GM12801 (cell line): ENCODE measurements at regions not wholly inside any gene's neighbourhood (a gene's known extent, or its start where the extent isn't known, plus 50 kb on each side); places are given as distances from the start of the nearest gene placed in this dataset.
A peak's percentile ranks its signal among the peaks of the same experiment; 100 is the strongest.

Source experiments
- TF ChIP-seq, protein P1 (sequence below): IDR thresholded peaks from one replicate; pipeline ENCODE4 v1.5.1; 2011; ENCODE audit warnings: control low read depth; ENCODE audit not compliant: insufficient read length; ENCODE audit errors: extremely low read depth

DNA sequence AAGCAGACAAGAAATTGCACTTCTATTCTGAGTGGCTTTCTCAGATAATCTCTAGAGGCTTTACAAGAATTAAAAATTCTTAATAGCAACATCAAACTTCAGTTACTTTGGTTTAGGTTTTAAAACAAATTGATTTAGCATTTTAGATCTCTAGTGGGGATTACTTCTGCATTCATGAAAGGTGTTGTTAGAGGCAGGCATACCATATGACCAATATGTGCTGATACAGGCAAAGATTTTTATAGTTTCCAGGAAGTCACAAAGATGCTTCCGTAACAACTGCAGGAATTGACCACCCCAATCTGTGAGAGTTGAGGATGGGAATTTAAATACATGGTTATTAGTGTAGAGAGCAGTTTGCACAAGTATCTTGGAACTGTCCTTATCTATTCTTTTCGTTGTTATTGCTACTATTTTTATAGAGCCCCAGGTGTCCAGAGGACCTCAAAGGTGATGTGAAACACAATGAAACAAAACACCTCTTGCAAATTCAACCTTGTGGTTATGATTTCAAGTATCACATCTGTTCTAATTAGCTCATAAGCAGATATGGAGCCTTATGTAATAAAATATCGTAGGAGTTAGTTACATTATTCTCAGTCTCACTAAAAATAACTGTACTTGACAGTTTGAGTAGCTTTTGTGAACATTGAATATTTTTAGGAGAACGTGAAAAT is 512.7 kb upstream of the ADGRL4 start:
- TF ChIP-seq, protein P1, sequence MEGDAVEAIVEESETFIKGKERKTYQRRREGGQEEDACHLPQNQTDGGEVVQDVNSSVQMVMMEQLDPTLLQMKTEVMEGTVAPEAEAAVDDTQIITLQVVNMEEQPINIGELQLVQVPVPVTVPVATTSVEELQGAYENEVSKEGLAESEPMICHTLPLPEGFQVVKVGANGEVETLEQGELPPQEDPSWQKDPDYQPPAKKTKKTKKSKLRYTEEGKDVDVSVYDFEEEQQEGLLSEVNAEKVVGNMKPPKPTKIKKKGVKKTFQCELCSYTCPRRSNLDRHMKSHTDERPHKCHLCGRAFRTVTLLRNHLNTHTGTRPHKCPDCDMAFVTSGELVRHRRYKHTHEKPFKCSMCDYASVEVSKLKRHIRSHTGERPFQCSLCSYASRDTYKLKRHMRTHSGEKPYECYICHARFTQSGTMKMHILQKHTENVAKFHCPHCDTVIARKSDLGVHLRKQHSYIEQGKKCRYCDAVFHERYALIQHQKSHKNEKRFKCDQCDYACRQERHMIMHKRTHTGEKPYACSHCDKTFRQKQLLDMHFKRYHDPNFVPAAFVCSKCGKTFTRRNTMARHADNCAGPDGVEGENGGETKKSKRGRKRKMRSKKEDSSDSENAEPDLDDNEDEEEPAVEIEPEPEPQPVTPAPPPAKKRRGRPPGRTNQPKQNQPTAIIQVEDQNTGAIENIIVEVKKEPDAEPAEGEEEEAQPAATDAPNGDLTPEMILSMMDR, result no peak

DNA sequence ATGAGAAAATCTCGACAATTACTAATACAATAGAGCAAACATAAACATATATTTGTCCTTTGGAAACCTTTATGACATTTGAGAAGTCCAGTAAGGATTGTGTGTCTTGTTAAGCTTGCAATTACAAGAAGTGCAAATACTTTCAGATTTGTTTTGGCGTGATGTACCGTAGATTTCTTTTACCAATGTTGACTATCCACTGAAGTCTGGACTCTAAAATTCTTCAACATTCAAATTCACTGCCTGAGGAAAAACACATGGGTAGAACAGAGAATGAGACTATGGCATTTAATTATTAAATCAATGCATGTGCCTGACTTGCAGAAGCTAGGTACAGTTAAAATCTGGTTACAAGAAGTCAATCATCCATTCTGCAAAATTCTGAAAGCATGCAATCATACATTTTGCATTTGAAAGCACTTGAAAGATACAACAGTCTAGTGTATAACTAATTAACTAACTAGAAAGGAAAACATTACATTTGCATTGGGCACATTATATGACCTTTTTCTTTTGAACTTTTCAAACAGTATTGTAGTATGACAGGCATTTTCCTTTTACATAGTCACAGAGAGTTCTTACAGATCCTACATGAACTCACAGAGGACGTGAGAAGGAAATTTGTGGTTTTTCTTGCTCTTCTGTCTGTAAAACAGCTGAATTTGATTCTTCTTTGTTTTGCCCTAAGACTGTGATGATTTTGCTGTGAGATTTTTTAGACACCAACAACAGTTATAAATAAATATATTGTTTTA is 511.1 kb upstream of the ADGRL4 start:
- TF ChIP-seq, protein P1, result no peak

DNA sequence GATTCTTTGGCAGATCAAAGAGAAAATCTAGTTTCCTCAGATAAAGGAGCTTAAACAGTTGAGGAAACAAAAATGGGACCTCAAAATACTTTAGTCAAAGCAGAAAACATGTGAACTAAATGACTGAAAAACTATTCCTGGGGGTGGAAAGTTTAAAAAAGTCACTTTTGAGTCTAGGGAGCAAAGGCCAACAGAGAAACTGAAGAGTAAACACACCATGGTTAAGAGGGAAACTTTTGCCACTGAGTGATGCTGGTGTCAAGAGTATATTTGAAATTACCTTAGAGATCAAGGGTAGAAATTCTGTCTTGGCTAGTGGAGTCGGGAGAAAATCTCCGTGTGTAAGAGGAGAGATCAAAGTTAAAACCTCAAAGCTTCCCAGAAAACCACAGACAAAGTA is 501.2 kb upstream of the ADGRL4 start:
- TF ChIP-seq, protein P1, result no peak

DNA sequence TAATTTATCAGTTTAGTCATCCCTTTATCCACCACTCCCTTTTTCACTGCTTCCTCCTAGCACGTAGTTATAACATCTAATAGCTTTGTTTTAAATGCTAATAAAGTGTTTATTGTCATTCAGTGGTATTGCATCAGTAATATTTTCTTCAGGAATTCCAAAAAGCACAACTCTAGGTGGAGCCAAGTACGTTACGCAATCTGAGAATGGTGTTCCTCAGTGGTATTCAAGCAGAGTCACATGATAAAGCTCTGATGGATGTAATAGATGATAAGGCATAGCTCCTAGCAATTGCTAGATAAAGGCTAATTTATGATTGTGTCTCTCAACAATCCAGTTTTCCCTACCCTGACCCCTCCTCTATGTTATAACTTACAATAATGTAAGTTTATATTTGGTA is 494.6 kb upstream of the ADGRL4 start:
- TF ChIP-seq, protein P1, result no peak

DNA sequence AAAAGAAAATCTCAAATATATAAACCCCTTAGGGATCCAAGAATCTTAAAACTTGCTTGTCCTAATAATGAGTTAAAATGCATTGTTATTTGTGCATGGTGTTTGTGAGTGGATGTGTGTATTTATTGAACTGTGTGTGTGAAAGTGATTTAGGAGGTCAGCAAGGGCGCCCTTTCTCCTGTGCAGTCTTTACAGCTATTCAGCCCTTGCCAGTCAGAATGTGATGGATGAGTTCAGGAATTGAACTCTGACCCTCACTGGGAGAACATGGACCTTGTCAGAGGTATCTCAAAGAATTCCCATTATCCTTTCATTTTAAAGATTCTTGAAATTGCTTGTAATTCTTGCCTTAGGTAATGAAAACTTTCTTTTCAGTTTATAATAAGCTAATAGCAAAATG is 493.0 kb upstream of the ADGRL4 start:
- TF ChIP-seq, protein P1, result no peak

DNA sequence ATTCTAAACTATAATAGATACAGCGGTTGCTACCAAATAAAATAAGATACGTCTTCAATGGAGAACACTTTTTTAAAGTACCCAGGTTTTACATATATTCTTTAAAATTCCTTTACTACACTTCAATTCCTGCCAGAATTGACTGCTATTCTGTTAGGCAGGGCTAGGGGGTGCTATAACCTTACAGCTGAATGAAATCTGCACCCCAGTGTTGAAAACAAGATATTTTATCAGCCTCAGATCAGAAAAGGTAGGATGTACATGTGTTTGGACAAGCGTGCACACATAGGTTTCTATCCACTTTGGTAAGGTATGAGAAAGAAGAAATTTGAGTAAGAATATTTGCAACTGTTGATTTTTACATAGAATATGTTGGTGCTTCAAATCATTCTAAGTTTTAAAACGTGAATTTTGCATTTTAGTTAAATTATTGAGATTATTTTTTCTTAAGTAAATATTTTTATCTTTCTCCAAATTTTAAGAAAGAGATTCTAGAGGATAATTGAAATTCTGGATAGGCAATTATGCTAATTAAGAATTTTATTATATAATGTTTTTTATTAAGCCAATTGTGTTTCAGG is 490.8 kb upstream of the ADGRL4 start:
- TF ChIP-seq, protein P1, result peak; percentile 67

DNA sequence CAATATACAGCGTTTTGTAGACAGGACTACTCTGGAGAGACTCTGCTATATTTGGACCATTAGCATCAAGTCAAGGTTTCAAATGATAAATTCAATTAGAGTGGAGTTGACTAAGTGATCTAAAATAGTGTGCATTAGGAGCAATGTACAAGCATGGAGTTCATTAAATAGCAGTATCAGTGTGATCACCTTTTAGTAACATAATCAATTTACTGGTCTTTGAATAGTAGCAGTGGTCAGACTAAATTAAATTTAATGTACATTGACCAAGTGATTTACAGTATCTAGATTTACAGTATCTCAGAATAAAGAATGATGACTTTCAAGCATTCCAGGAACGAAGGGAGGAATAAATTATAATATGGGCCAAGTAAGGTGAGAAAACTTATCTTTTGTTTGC is 489.6 kb upstream of the ADGRL4 start:
- TF ChIP-seq, protein P1, result no peak
